ENCODE measurements at regions not wholly inside any gene's neighbourhood (a gene's known extent, or its start where the extent isn't known, plus 50 kb on each side); places are given as distances from the start of the nearest gene placed in this dataset.
A peak's percentile ranks its signal among the peaks of the same experiment; 100 is the strongest.

- no peaks in the 10 kb centered on the region for H3K9me3 ChIP-seq (ENCODE audit: control insufficient read depth, low read depth, low read length)
- no peak for DNase-seq (ENCODE audit: low read depth, low spot score)
- H3K4me3 ChIP-seq (ENCODE audit: control insufficient read depth in 2 of 3, extremely low read depth in 1 of 3, insufficient read depth in 2 of 3, low read depth in 1 of 3, low read length in 3 of 3) = no peak overlapping the region
- H3K27ac ChIP-seq (ENCODE audit: control insufficient read depth, insufficient read depth, low read length) = no peak overlapping the region
- TF ChIP-seq, protein P1, sequence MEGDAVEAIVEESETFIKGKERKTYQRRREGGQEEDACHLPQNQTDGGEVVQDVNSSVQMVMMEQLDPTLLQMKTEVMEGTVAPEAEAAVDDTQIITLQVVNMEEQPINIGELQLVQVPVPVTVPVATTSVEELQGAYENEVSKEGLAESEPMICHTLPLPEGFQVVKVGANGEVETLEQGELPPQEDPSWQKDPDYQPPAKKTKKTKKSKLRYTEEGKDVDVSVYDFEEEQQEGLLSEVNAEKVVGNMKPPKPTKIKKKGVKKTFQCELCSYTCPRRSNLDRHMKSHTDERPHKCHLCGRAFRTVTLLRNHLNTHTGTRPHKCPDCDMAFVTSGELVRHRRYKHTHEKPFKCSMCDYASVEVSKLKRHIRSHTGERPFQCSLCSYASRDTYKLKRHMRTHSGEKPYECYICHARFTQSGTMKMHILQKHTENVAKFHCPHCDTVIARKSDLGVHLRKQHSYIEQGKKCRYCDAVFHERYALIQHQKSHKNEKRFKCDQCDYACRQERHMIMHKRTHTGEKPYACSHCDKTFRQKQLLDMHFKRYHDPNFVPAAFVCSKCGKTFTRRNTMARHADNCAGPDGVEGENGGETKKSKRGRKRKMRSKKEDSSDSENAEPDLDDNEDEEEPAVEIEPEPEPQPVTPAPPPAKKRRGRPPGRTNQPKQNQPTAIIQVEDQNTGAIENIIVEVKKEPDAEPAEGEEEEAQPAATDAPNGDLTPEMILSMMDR (optimal IDR thresholded peaks at IDR 0.05 in 1 of 3, IDR thresholded peaks at IDR 0.05 in 1 of 3, conservative IDR thresholded peaks at IDR 0.05 in 1 of 3; ENCODE audit: extremely low read depth in 1 of 3, insufficient read depth in 2 of 3, low read length in 3 of 3) = no peak
- TF ChIP-seq EZH2 (IDR thresholded peaks at IDR 0.05; ENCODE audit: low read length) = no peak
- no peaks in the 10 kb centered on the region for H3K9me1 ChIP-seq (ENCODE audit: control insufficient read depth, extremely low read depth, insufficient read depth, low read length)
- H3K9ac ChIP-seq (ENCODE audit: control insufficient read depth, extremely low read depth, insufficient read depth, low read length) = no peak overlapping the region
- H4K20me1 ChIP-seq (ENCODE audit: control insufficient read depth, extremely low read depth, insufficient read depth, low read length) = no peaks in the 10 kb centered on the region
- H3K4me2 ChIP-seq (ENCODE audit: control insufficient read depth, extremely low read depth, insufficient read depth, low read depth, low read length) = no peak overlapping the region
- no peak overlapping the region for H2AFZ ChIP-seq (ENCODE audit: control insufficient read depth, low read length)
- peaks cover 38% of the 10 kb centered on the region for H3K4me1 ChIP-seq (ENCODE audit: control insufficient read depth, extremely low read depth, insufficient read depth, low read length)
- FAIRE-seq = no peak
- no peaks in the 10 kb centered on the region for H3K36me3 ChIP-seq (ENCODE audit: control insufficient read depth in 2 of 2, extremely low read depth in 1 of 2, insufficient read depth in 2 of 2, low read length in 2 of 2)
- dilution Hi-C loops (cut with MboI; ENCODE audit: extremely low pct_ligation_motif_present, low sequenced_read_pairs) = no loop called here
- H3K27me3 ChIP-seq (ENCODE audit: control insufficient read depth, extremely low read depth, insufficient read depth, low read length) = no peaks in the 10 kb centered on the region
- no peaks in the 10 kb centered on the region for H3K79me2 ChIP-seq (ENCODE audit: control insufficient read depth, insufficient read depth, low read length)
These were observed 170.2 kb upstream of the PRICKLE1 start for GRCh38 chr12:42759622-42760273.

DNA sequence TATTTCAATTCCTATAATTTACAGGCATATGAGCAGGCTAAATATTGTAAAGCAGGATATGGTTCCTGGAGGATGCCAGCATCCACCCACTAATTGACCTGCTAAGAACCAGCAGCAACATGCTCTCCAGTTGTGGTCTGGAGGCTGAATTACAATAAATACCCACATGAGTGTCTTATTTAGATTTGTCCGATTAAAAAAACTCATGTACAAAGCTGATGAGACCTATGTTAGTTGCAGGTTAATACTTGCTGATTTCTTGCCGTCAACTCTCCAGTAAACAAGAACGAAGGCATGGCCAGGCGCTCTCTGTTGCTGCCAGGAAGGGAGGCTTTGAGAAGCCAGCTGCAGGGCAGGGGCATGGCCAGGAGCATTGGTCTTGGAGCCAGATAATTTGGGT is 169.3 kb upstream of the PRICKLE1 start:
- TF ChIP-seq, protein P1 (optimal IDR thresholded peaks at IDR 0.05 in 1 of 3, IDR thresholded peaks at IDR 0.05 in 1 of 3, conservative IDR thresholded peaks at IDR 0.05 in 1 of 3; ENCODE audit: extremely low read depth in 1 of 3, insufficient read depth in 2 of 3, low read length in 3 of 3) = no peak
- TF ChIP-seq EZH2 (IDR thresholded peaks at IDR 0.05; ENCODE audit: low read length) = no peak
- Histone ChIP-seq H3K4me1 (ENCODE audit: control insufficient read depth, extremely low read depth, insufficient read depth, low read length) (peaks cover 38% of the 10 kb centered on the region), H3K9me1 (ENCODE audit: control insufficient read depth, extremely low read depth, insufficient read depth, low read length) (no peaks in the 10 kb centered on the region), H3K27me3 (ENCODE audit: control insufficient read depth, extremely low read depth, insufficient read depth, low read length) (no peaks in the 10 kb centered on the region), H3K4me2 (ENCODE audit: control insufficient read depth, extremely low read depth, insufficient read depth, low read depth, low read length) (peak overlapping the region; percentile 44), H3K4me3 (ENCODE audit: control insufficient read depth in 2 of 3, extremely low read depth in 1 of 3, insufficient read depth in 2 of 3, low read depth in 1 of 3, low read length in 3 of 3) (no peak overlapping the region), H3K27ac (ENCODE audit: control insufficient read depth, insufficient read depth, low read length) (no peak overlapping the region), H3K79me2 (ENCODE audit: control insufficient read depth, insufficient read depth, low read length) (no peaks in the 10 kb centered on the region), H3K9ac (ENCODE audit: control insufficient read depth, extremely low read depth, insufficient read depth, low read length) (no peak overlapping the region), H3K36me3 (ENCODE audit: control insufficient read depth in 2 of 2, extremely low read depth in 1 of 2, insufficient read depth in 2 of 2, low read length in 2 of 2) (no peaks in the 10 kb centered on the region), H2AFZ (ENCODE audit: control insufficient read depth, low read length) (no peak overlapping the region), H4K20me1 (ENCODE audit: control insufficient read depth, extremely low read depth, insufficient read depth, low read length) (no peaks in the 10 kb centered on the region), H3K9me3 (ENCODE audit: control insufficient read depth, low read depth, low read length) (no peaks in the 10 kb centered on the region)
- DNase-seq (ENCODE audit: low read depth, low spot score) (no peak), FAIRE-seq (peak; percentile 79)
- dilution Hi-C loops (cut with MboI; ENCODE audit: extremely low pct_ligation_motif_present, low sequenced_read_pairs) = no loop called here

Data from keratinocyte (primary cell).